Putamen (tissue), 1 donor: ENCODE measurements at regions not wholly inside any gene's neighbourhood (a gene's known extent, or its start where the extent isn't known, plus 50 kb on each side); places are given as distances from the start of the nearest gene placed in this dataset.
"Not testable (repeated sequence)": the region's sequence is repeated elsewhere in the genome, so short reads cannot be mapped to it uniquely, and the experiment has no call there.

Experiments
- DNase-seq: peaks from one replicate; pipeline ENCODE4 v3.0.0-alpha.2; 2016; ENCODE audit warnings: low spot score

- DNase-seq: no peak
Observed at GRCh38 chr2:12618576-12618975, 98.2 kb upstream of the TRIB2 start.

GRCh38 chr2:12619975-12620374 is 96.8 kb upstream of the TRIB2 start:
- no peak for DNase-seq

GRCh38 chr2:12620759-12621158 is 96.0 kb upstream of the TRIB2 start:
- DNase-seq: no peak

- DNase-seq: no peak
Observed at GRCh38 chr2:12623051-12623450, 93.7 kb upstream of the TRIB2 start.

- DNase-seq: no peak
Observed at GRCh38 chr2:12624384-12624783, 92.4 kb upstream of the TRIB2 start.

- no peak for DNase-seq
Observed at GRCh38 chr2:12624905-12625598, 91.7 kb upstream of the TRIB2 start.

- not testable (repeated sequence) for DNase-seq
Observed at GRCh38 chr2:12628541-12628940, 88.2 kb upstream of the TRIB2 start.

GRCh38 chr2:12636837-12637581 is 79.7 kb upstream of the TRIB2 start:
- DNase-seq: no peak

GRCh38 chr2:12637754-12638153 is 79.0 kb upstream of the TRIB2 start:
- DNase-seq: no peak

- no peak for DNase-seq
Observed at GRCh38 chr2:12641441-12641840, 75.3 kb upstream of the TRIB2 start.

- DNase-seq: no peak
Observed at GRCh38 chr2:12642332-12642731, 74.4 kb upstream of the TRIB2 start.

GRCh38 chr2:12642859-12643258 is 73.9 kb upstream of the TRIB2 start:
- DNase-seq: no peak

- DNase-seq: no peak
Observed at GRCh38 chr2:12649602-12650400, 66.9 kb upstream of the TRIB2 start.

GRCh38 chr2:12651641-12652040 is 65.1 kb upstream of the TRIB2 start:
- DNase-seq: no peak

- no peak for DNase-seq
Observed at GRCh38 chr2:12652723-12653122, 64.0 kb upstream of the TRIB2 start.

GRCh38 chr2:12657560-12657959 is 59.2 kb upstream of the TRIB2 start:
- no peak for DNase-seq

- DNase-seq: no peak
Observed at GRCh38 chr2:12658310-12658945, 58.3 kb upstream of the TRIB2 start.

- DNase-seq: no peak
Observed at GRCh38 chr2:12661489-12661888, 55.2 kb upstream of the TRIB2 start.

GRCh38 chr2:12663306-12664037 is 53.3 kb upstream of the TRIB2 start:
- no peak for DNase-seq

- no peak for DNase-seq
Observed at GRCh38 chr2:12665334-12665733, 51.4 kb upstream of the TRIB2 start.

GRCh38 chr2:12666445-12666844 is 50.3 kb upstream of the TRIB2 start:
- no peak for DNase-seq
